Fibroblast of peridontal ligament (primary cell): ENCODE measurements at regions not wholly inside any gene's neighbourhood (a gene's known extent, or its start where the extent isn't known, plus 50 kb on each side); places are given as distances from the start of the nearest gene placed in this dataset.

Source experiments
- DNase-seq: peaks from one replicate; pipeline ENCODE4 v3.0.0-alpha.2; 2010; ENCODE audit errors: extremely low read depth

DNA sequence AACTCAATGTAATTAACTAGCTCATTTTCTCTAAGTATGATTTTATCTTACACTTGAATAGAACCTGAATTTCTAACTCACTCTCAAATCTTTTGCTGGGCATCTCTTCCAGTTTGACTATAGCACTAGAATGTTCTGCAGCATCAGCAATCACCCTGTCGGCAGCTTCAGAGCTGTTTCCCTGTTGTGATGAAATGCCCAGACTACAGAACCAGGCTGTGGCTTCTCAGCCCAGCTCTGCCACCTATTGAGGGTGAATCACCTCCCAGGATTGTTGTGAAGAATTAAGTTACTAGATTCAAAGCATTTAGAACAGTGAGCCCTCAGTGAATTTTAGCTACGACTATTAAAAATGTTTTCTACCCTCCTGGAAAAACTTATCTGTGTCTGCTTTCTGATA is 90.4 kb upstream of the ANKRD55 start:
- DNase-seq: no peak

DNA sequence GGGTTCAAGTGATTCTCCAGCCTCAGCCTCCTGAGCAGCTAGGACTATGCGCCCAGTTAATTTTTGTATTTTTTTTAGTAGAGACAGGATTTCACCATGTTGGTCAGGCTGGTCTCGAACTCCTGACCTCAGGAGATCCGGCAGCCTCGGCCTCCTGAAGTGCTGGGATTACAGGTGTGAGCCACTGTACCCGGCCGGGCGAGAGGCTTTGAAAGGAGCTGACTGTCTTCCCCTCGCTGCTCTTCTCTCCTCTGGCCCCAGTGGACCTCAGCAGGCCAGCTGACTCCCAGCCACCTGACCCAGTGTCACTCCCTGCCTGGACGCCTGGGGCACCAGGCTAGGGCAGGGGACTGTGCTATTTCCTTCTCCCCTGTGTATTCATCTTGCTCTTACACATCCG is 89.5 kb upstream of the ANKRD55 start:
- DNase-seq: no peak

DNA sequence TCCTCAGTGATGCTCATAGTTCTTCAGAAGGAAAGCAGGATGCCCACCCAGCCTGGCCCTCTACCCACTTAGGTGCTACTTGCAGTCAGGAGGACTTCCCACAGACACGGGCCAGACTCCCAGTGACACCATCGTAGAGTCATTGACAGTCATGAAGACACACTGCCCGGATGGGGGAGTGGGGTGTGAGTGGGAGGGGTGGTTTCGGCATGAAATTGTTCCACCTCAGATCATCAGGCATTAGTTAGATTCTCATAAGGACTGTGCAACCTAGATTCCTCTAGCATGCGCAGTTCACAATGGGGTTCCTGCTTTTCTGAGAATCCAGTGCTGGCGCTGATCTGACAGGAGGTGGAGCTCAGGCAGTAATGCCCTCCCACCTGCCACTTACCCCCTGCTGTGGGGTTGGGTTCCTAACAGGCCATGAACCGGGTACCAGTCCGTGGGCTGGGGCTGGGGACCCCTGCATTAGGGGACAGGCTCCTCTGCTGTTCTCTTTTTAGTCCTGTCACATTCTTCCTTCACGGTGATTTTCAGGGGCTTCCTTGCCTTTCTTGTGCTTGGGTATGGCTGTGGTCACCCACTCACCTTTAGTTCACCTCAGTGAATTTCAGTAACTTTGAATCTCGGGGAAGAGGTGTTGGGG is 88.2 kb upstream of the ANKRD55 start:
- DNase-seq: no peak

DNA sequence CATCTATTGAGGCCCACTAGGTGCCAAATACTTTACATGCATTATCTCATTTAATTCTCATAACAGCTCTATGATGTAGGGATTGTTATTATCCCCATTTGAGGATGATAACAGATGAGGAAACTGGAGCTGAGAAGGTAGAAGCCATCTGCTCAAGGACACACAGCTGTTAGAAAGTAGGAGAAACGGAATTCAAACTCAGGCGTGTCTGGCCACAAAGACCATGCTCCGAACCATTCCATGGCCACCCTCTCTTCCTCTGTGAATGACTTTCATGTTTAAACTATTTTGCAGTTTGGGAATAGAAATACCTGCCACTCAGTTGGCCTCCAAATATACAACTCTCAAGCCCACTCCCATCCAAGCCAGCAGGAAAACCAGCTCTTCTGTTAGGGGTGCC is 87.6 kb upstream of the ANKRD55 start:
- no peak for DNase-seq

DNA sequence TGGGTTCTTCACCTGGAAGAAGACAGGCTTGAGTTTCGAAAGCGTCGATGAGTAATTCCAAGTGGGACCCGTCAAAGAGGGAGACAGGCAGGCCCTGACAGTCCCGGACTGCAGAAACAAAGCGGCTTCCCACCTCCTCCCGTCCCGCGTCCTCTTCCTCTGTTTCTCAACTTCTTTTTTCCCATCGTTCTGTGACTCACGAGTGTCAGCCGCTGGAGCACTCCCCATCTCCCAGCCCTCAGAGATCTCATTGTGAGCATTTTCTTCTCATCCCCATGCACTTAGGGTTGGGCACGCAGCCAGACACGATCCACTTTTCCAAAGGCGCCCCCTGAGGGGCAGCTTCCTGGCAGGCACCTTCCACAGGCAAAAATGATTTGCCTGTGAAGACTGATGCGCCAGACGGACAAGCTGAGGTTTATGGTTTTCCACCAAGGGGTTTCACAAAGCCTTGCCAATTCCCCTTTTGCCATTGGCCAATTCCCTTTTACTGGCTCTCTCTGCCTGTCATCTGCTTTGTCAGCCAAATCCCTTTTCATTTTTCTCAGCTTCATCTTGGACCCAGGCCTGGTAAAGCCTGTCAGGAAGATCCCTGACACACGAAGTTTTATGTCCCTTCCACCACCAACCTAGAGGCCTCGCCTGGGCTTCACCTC is 86.5 kb upstream of the ANKRD55 start:
- no peak for DNase-seq

DNA sequence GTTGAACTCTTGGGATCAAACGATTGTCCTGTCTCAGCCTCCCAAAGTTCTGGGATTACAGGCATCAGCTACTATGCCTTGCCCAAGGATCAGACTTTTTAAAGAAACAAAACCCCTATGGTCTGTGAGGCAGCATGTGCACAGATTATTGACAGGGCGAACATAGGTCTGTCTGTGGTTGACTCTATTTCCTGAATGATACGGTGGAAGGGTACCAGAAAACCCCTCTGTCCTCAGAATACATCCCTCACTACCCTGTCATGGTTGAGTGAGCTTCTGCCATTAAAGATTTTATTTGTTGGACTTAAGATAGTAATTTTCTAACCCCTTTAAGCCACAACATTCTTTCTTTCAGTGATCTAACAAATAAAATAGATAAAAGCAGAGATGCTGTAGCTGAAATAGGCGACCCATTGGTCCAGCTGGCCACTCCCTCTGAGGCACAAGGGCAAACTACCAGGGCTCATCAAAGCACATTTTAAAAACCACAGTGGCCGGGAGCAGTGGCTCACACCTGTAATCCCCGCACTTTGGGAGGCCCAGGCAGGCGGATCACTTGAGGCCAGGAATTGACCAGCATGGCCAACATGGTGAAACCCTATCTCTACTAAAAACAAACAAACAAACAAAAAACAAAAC is 84.9 kb upstream of the ANKRD55 start:
- no peak for DNase-seq

DNA sequence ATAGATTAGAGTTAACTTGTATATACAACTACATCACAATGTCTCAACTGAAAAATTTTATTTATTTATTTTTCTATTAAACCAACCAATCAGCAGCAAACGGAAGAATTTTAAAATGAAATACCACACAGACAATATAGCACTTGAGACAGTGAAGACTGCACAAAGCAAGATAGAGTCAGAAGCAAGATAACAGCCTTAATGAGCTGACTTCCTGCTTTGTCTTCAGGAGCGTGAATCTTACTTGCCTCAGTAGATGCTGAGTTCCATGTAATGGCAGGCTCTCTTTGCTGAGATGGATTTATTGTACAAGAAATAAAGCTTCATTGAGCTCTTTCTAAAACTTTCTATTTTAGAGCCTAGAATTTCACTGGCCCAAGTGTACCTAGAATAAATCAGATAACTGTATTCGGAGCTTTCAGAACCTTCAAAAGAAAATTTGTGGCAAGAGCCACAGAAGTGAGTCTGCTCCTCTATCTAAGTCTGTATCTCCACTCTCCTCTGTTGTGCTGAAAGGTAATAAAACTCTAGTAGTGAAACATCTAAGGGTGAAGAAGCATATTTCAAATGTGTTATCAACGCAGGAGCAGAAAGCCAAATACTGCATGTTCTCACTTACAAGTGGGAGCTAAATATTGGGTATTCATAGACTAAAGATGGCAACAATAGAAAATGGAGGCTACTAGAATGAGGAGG is 83.3 kb upstream of the ANKRD55 start:
- no peak for DNase-seq

DNA sequence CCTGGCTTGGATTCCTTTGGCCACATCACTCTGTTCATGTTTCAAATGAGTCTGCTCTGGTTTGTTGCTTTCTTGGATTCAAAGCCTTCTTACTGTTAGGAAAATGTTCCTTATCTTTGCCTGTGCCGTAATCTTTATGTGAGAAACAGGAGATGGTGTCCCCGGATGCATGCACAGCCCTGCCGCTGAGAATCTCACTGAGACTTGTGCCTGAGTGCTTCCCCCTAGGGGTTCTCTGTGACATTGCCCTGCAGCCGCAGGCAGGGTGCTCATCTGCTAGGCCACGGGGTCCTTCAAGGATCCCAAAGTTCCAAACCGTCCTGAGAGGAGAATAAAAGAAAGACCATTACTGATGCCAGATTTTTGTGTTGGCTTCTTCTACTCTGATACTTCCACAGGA is 81.4 kb upstream of the ANKRD55 start:
- no peak for DNase-seq

DNA sequence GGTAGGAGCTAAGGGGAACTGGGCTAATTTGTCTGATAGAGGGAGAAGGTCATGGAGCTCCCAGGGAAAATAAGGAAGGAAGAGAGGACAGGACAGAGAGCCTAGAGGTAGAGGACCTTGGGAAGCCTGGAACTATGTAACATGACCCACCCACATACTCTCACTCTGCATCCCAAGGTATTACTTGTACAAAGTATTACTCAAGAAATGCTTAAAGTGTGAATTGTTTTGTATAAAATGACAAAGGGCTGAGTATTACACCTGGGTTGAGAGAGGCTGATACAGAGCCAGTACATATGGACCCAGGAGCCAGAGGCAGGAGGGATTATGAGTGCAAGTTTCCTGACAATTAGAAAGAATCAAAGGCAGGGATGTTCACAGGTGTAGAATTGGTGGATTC is 80.5 kb upstream of the ANKRD55 start:
- no peak for DNase-seq

DNA sequence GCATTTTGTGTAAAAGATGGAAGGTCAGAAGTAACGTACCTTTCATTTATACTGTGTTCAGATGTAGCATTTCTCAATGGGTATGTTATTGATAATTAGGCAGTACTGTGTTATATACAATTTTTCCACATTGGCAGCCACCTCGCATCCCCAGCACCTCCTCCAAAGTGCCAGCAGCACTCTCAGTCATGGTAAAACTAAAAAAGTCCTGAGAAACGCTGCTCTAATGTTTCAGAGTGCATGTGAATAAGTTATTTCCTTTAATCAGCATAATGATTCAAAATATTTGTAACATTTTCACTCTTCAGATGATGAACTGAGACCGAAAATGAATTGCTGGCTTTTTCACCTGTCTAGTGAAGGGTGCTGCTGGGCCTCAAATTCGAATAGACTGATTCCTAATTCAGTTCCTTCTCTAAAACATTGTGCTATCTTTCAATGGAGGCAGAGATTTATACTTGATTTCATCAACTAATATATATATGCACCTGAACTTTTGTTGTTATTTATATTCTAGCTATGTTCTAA is 79.9 kb upstream of the ANKRD55 start:
- DNase-seq: no peak

DNA sequence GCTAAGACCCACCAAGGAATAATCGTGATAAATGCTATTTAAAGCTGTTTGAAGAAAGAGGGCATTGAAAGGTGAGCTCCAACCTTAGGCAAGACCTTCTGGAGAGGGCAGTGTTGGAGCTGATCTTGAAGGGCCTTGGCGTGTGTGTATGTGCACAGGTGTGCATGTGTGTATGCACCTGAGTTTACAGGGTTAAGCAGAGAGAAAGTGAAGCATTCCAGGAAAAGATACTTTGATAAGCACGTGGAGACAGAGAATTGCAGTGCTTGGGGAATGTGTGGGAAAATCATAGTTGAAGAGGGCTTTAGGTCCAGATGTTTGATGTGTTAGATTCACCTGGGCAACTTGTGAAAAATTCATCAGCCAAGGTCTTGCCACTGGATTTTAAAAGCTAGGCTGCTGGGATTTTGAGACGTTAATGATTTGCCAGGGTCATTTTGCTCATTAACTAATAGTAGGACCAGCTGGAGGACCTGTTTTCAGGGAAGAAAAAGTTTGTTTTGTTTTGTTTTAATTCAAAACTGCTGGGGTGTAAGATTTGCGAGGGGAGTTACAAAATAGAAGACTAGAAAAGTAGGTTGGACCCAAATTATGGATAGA is 78.3 kb upstream of the ANKRD55 start:
- no peak for DNase-seq

DNA sequence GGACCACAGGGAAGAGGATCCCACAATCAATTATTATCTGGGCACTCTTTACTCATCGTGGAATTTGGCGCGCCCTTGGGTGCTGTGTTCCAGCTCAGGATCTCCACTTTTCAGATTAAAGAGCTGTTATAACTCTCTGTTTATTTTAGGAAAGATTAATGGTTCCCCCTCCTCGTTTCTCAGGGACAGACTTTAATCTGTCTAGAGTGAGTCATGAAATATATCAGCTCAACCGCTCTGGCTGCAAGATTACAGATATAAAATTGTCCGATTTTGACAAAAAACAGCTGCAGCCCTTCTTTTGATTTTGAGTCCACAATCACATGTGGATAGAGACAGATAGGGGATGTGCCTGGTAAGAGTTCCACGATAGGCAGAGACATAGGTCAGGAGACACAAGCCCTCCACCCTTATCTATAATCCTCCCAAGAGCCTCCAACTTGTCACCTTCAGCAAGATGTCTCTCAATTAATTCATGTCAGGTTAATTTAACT is 77.6 kb upstream of the ANKRD55 start:
- no peak for DNase-seq

DNA sequence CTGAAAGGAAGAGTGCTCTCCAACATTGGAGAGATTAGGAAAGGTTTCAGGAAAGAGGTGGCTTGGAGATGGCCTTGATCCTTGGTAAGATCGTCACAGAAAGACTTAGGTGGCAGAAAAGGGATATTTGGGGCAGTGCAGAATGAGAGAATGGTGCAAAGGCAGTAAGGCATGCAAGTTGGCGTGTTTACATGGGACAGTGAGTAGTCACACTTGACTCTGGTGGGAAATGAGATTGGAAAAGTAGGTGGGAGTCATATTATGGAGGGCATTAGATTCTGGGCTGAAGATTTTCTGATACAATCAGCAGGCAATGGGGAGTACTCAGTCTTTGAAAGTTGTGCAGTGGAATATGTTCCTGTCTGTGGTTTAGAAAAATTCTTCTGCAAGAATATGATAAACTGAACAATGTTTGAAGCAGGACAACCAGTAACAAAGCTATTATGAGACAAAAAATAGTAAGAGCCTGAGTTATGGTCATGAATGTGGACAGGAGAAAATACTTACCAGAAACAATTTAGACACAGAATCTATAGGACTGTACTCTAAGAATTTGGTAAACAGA is 76.2 kb upstream of the ANKRD55 start:
- DNase-seq: no peak

DNA sequence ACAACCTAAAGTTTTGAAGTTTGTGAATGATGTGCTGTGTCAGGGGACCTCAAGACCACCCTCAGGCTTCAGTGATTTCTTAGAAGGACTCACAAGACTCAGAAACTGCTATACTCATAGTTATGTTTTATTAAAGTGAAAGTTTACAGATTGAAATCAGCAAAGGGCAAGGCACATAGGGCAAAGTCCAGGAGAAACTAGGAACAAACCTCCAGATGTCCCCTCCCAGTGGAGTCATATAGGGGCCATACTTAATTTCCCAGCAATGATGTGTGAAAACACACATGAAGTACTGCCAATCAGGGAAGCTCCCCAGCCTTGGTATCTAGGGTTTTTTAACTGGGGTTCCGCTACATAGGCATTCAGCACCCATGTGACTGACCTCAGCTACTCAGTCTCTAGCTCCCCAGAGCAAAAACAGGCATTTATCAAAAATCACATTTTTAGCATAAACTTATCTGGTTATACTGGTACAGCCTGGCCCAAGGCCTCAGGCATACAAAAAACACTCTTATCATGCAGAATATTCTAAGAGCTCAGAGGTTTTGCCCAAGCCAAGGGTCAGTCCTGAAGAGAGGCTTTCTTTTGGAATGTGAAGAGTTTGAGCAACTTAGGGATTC is 74.7 kb upstream of the ANKRD55 start:
- DNase-seq: no peak

DNA sequence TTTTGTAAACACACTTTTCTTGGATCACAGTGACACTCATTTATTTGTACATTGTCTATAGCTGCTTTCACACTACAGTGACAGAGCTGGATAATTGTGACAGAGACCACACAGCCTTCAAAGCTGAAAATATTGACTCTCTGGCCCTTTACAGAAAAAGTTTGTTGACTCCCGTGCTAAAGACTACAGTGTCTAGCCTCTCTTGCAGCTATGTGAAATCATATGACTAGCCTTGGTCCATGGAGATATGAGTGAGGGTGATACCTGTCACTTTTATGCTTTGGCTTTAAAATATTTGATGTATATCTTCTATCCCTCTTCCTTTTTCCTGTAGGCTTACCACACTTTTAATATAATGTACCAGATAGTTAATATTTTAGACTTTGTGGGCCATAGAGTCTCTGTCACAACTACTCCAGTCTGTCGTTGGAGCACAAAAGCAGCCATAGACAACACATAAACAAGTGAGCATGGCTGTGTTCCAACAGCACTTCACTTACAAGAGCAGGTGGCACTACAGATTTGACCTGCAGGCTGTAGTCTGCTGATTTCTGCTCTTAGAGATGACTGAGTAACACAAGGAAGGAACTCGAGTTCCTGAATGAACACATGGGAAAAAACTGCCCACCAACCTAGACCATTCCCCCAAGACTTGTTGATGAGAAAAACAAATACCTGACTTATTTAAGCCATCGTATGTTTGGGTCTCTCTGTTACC is 73.5 kb upstream of the ANKRD55 start:
- DNase-seq: no peak

DNA sequence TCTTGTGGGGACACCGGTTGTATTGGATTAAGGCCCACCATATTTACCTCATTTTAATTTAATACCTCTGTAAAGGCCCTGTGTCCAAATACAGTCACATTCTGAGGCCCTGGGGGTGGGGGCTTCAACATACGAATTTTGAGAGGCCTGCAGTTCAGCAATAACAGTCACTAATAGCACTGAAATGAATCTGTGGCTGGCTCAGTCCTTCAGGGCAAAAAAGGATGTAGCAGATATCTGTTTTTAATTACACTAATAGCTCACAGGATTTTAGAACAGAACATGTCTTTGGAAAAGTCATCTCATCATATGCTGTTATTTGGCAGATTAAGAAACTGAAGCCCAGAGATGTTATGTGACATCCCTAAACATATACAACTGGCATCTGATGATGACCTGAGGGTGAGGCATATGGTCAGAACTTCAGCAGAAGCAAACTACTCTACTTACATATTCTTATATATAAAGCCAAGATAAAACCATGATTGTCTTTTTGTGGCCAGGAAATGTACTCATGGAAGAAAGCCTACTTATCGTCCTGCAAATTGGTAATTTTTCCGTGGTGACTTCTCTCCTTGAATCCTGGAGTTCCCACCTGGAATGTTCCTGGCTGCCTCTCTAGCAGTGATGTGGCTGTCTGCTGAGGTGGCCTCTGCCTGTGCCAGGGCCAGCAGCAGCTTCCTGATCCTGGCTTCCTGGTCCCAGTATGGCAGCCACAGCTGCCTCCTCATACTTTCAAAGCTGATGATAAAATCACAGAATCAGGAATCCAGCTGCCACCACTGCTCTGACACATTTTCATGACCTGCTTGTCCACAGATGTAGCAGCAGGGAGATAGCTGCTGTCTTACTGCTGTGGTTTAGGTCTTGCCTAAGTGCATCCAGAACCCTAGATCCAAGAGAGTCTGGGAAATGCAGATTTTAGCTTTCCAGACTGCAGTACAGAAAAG is 72.1 kb upstream of the ANKRD55 start:
- no peak for DNase-seq

DNA sequence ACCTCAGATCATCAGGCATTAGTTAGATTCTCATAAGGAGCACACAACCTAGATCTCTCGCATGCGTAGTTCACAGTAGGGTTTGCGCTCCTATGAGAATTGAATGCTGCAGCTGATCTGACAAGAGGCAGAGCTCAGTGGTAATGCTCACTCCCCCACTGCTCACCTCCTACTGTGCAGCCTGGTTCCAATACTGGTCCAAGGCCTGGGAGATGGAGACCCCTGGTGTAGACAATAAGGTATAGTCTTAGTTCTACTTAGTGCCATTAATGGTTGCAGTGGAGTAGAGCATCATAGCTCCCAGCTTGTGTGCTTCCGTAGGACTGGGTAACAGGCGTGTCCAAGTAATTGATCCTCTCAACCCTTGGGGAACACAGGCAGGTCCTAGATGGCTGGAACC is 70.4 kb upstream of the ANKRD55 start:
- no peak for DNase-seq

DNA sequence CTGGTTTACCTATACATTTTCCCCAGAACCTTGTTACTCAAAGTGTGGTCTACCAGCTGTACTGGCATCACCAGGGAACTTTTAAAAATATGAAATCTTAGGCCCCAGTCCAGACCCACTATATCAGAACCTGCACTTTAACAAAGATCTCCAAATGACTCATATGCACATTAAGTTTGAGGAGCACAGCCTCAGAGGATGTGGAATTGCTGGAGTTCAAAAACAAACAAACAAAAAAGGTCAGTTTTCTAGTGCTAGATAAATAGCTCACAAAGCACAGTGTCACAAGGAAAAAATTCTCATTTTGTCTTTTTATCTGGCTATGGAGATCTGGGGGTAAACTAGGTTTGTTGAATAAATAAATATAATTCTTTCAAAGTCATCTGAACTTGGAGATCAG is 68.9 kb upstream of the ANKRD55 start:
- DNase-seq: no peak

DNA sequence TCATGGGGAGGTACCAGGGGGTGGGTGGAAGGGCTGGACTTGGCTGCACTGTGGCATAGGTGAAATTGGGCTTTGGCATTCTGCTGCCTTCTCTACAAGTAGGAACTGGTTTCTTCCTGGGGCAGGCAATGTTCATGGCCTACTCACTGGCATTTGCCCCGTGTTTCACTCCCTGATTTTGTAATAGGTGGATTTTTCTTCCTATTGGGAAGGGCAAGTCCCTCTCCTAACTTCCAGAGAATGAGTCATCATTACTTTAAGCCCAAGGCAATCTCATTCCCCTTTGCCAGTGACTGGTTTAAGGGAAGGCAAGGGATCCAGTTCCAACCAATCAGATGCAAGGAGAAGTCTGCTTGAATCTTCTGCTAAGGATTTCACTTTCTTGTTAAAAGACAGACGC is 67.9 kb upstream of the ANKRD55 start:
- no peak for DNase-seq
